ENCODE measurements at regions not wholly inside any gene's neighbourhood (a gene's known extent, or its start where the extent isn't known, plus 50 kb on each side); places are given as distances from the start of the nearest gene placed in this dataset.

GRCh38 chr9:105171076-105171475 lies 73.4 kb upstream of the SLC44A1 start:
- 15 to 24% methylated on average over 1 of the region's 1 CpG for WGBS, 2 donors
- H3K4me1 ChIP-seq: no peaks in the 10 kb centered on the region
- intact Hi-C loops (cut with DNase I): loop anchor here (10.0 kb wide), 1 partner anchor 244 kb away; no protein-coding TSS in a partner anchor
- no peak overlapping the region for H3K27ac ChIP-seq
- TF ChIP-seq POLR2A (IDR thresholded peaks at IDR 0.05) (no peak), CTCF (IDR thresholded peaks at IDR 0.05) (no peak)
- no peaks in the 10 kb centered on the region for H3K36me3 ChIP-seq
- H3K4me3 ChIP-seq: no peak overlapping the region
- no peaks in the 10 kb centered on the region for H3K9me3 ChIP-seq
- DNase-seq: no peak
- no peaks in the 10 kb centered on the region for H3K27me3 ChIP-seq

- intact Hi-C loops (cut with DNase I): loop anchor here (10.0 kb wide), 1 partner anchor 243 kb away; no protein-coding TSS in a partner anchor
- no peak for DNase-seq
Observed at GRCh38 chr9:105171589-105171988, 72.9 kb upstream of the SLC44A1 start.

GRCh38 chr9:105172436-105172835 lies 72.0 kb upstream of the SLC44A1 start:
- Histone ChIP-seq H3K36me3 (no peaks in the 10 kb centered on the region), H3K27me3 (no peaks in the 10 kb centered on the region), H3K9me3 (no peaks in the 10 kb centered on the region), H3K27ac (no peak overlapping the region), H3K4me3 (no peak overlapping the region), H3K4me1 (no peaks in the 10 kb centered on the region)
- TF ChIP-seq POLR2A (IDR thresholded peaks at IDR 0.05) (no peak), CTCF (IDR thresholded peaks at IDR 0.05) (no peak)
- no peak for DNase-seq
- 46 to 60% methylated on average over 5 of the region's 5 CpGs for WGBS, 2 donors
- intact Hi-C loops (cut with DNase I): loop anchor here (10.0 kb wide), 1 partner anchor 242 kb away; no protein-coding TSS in a partner anchor

More at GRCh38 chr9:105171589-105171988, 72.9 kb upstream of the SLC44A1 start:
- Histone ChIP-seq H3K4me1 (no peaks in the 10 kb centered on the region), H3K9me3 (no peaks in the 10 kb centered on the region), H3K27me3 (no peaks in the 10 kb centered on the region), H3K27ac (no peak overlapping the region), H3K4me3 (no peak overlapping the region), H3K36me3 (no peaks in the 10 kb centered on the region)
- TF ChIP-seq POLR2A (IDR thresholded peaks at IDR 0.05): no peak
- no peak for TF ChIP-seq CTCF (IDR thresholded peaks at IDR 0.05)
- 89 to 96% methylated on average over 3 of the region's 3 CpGs for WGBS, 2 donors

- Histone ChIP-seq H3K4me3 (no peak overlapping the region), H3K27ac (no peak overlapping the region), H3K9me3 (no peaks in the 10 kb centered on the region), H3K36me3 (no peaks in the 10 kb centered on the region), H3K4me1 (no peaks in the 10 kb centered on the region), H3K27me3 (no peaks in the 10 kb centered on the region)
- WGBS, 2 donors: 72 to 88% methylated on average over 4 of the region's 4 CpGs
- no peak for TF ChIP-seq POLR2A (IDR thresholded peaks at IDR 0.05)
- no peak for TF ChIP-seq CTCF (IDR thresholded peaks at IDR 0.05)
- intact Hi-C loops (cut with DNase I): loop anchor here (10.0 kb wide), 1 partner anchor 241 kb away; no protein-coding TSS in a partner anchor
- DNase-seq: no peak
Observed at GRCh38 chr9:105173306-105173705, 71.1 kb upstream of the SLC44A1 start.

- no peaks in the 10 kb centered on the region for H3K27me3 ChIP-seq
- no peaks in the 10 kb centered on the region for H3K9me3 ChIP-seq
- intact Hi-C loops (cut with DNase I): loop anchor here (10.0 kb wide), 1 partner anchor 241 kb away; no protein-coding TSS in a partner anchor
- H3K4me3 ChIP-seq: no peak overlapping the region
- no peaks in the 10 kb centered on the region for H3K4me1 ChIP-seq
- DNase-seq: no peak
- no peak overlapping the region for H3K27ac ChIP-seq
- TF ChIP-seq CTCF (IDR thresholded peaks at IDR 0.05) (no peak), POLR2A (IDR thresholded peaks at IDR 0.05) (no peak)
- 85 to 88% methylated on average over 4 of the region's 4 CpGs for WGBS, 2 donors
- H3K36me3 ChIP-seq: no peaks in the 10 kb centered on the region
Observed at GRCh38 chr9:105173826-105174225, 70.6 kb upstream of the SLC44A1 start.
